WTC11 (cell line): ENCODE measurements at regions not wholly inside any gene's neighbourhood (a gene's known extent, or its start where the extent isn't known, plus 50 kb on each side); places are given as distances from the start of the nearest gene placed in this dataset.

ENCODE experiments used
- ATAC-seq: fragments of 200-7000 bp; cut with Tn5 transposase; 2 replicates; pipeline ENCODE4 v1.10.0; 2021; ENCODE audit warnings: mild to moderate bottlenecking, moderate library complexity
- CTCF ChIA-PET: fragments of 300-600 bp; sonication (Branson Sonifier 250); formaldehyde crosslinking; loops from one replicate; lab custom pipeline; 2021; ENCODE audit warnings: antibody characterized with exemption; lab: Charles Lee
- POLR2A ChIA-PET: fragments of 350-600 bp; sonication (Branson Sonifier 250); formaldehyde crosslinking; loops from one replicate; lab custom pipeline; 2021; ENCODE audit warnings: antibody characterized with exemption; lab: Charles Lee
- DNase-seq: peaks from one replicate; pipeline ENCODE4 v3.0.0; 2021; ENCODE audit warnings: low spot score
- H3K27ac Mint-ChIP-seq: 2 replicates; pipeline ENCODE4 v1.8.0; 2021; ENCODE audit warnings: mixed read lengths
- H3K27me3 Mint-ChIP-seq: 2 replicates; pipeline ENCODE4 v1.8.0; 2021; ENCODE audit warnings: low read depth, mild to moderate bottlenecking, moderate library complexity, mixed read lengths
- H3K36me3 Mint-ChIP-seq: 2 replicates; pipeline ENCODE4 v1.8.0; 2021; ENCODE audit warnings: mixed read lengths
- H3K4me1 Mint-ChIP-seq: 2 replicates; pipeline ENCODE4 v1.8.0; 2022; ENCODE audit warnings: mixed read lengths
- H3K4me3 Mint-ChIP-seq: 2 replicates; pipeline ENCODE4 v1.8.0; 2021; ENCODE audit warnings: mild to moderate bottlenecking, moderate library complexity, mixed read lengths
- H3K9me3 Mint-ChIP-seq: 2 replicates; pipeline ENCODE4 v1.8.0; 2021; ENCODE audit warnings: mixed read lengths
- ATF6 ChIP-seq: sonication (generic); formaldehyde crosslinking; IDR thresholded peaks from 2 replicates; pipeline ENCODE4 v1.8.1; 2023; ENCODE audit warnings: mild to moderate bottlenecking, missing genetic modification reagents
- ERG ChIP-seq: fragments of 250-450 bp; sonication (Bioruptor Pico); IDR thresholded peaks from 2 replicates; pipeline ENCODE4 v1.8.0; 2021; ENCODE audit warnings: mild to moderate bottlenecking
- IRF1 ChIP-seq: sonication (generic); formaldehyde crosslinking; IDR thresholded peaks from 2 replicates; pipeline ENCODE4 v1.8.0; 2023; ENCODE audit warnings: missing genetic modification reagents
- IRF2 ChIP-seq: sonication (generic); formaldehyde crosslinking; IDR thresholded peaks from 2 replicates; pipeline ENCODE4 v1.8.0; 2022; ENCODE audit warnings: low read depth, missing genetic modification reagents, borderline replicate concordance
- JAZF1 ChIP-seq: fragments of 250-450 bp; sonication (Bioruptor Pico); IDR thresholded peaks from 2 replicates; pipeline ENCODE4 v1.9.0; 2021; ENCODE audit warnings: moderate library complexity, mild to moderate bottlenecking, inconsistent platforms
- NFYB ChIP-seq: sonication (generic); formaldehyde crosslinking; conservative IDR thresholded peaks from 2 replicates; pipeline ENCODE4 v1.8.0; 2022; ENCODE audit warnings: low read depth, missing genetic modification reagents
- RELA ChIP-seq: sonication (generic); formaldehyde crosslinking; IDR thresholded peaks from 2 replicates; pipeline ENCODE4 v1.8.1; 2022; ENCODE audit warnings: missing genetic modification reagents, mild to moderate bottlenecking, borderline replicate concordance
- RORB ChIP-seq: fragments of 250-450 bp; sonication (Bioruptor Pico); IDR thresholded peaks from 2 replicates; pipeline ENCODE4 v1.9.0; 2021; ENCODE audit warnings: mild to moderate bottlenecking
- ZMAT4 ChIP-seq: fragments of 250-450 bp; sonication (Bioruptor Pico); IDR thresholded peaks from 2 replicates; pipeline ENCODE4 v1.9.0; 2021; ENCODE audit warnings: mild to moderate bottlenecking
- ZNF281 ChIP-seq: sonication (generic); formaldehyde crosslinking; IDR thresholded peaks from 2 replicates; pipeline ENCODE4 v1.8.0; 2023; ENCODE audit warnings: mild to moderate bottlenecking, missing genetic modification reagents
- ZSCAN18 ChIP-seq: fragments of 250-450 bp; sonication (Bioruptor Pico); IDR thresholded peaks from 2 replicates; pipeline ENCODE4 v2.1.2; 2022; ENCODE audit warnings: mild to moderate bottlenecking, moderate library complexity

- CTCF ChIA-PET, result interaction anchor here (0.9 to 4.5 kb wide), 2 partner anchors 148 to 506 kb away, joined by 3 to 126 read pairs; partner anchors contain the start of gene THBD
- TF ChIP-seq ZMAT4 (CRISPR knock-in tag) (no peak), ZSCAN18 (CRISPR knock-in tag) (no peak), NFYB (CRISPR knock-in tag) (no peak)
- Mint-ChIP-seq H3K27ac (no peak overlapping the region), H3K27me3 (no peaks in the 10 kb centered on the region; the same call in 1 of the 2 replicates), H3K4me1 (no peaks in the 10 kb centered on the region), H3K36me3 (peaks cover 4% of the 10 kb centered on the region; the same call in 1 of the 2 replicates), H3K4me3 (no peak overlapping the region), H3K9me3 (peaks cover 18% of the 10 kb centered on the region)
- POLR2A ChIA-PET, result no interaction called here
- DNase-seq (no peak), ATAC-seq (no peak)
These were observed 111.7 kb upstream of the CD93 start for GRCh38 chr20:23197836-23198235.

- no peak overlapping the region for H3K4me3 Mint-ChIP-seq
- DNase-seq (no peak), ATAC-seq (no peak)
- peaks cover 4% of the 10 kb centered on the region; the same call in 1 of the 2 replicates for H3K36me3 Mint-ChIP-seq
- no peaks in the 10 kb centered on the region for H3K27me3 Mint-ChIP-seq
- CTCF ChIA-PET, result no interaction called here
- TF ChIP-seq JAZF1 (CRISPR knock-in tag) (no peak), IRF2 (no peak), RELA (CRISPR knock-in tag) (no peak), IRF1 (CRISPR knock-in tag) (no peak), ZSCAN18 (CRISPR knock-in tag) (no peak), ZNF281 (no peak), ZMAT4 (CRISPR knock-in tag) (no peak), ERG (no peak), RORB (CRISPR knock-in tag) (no peak), ATF6 (no peak)
- TF ChIP-seq, all 79 proteins: peak for 0
- POLR2A ChIA-PET, result no interaction called here
- Mint-ChIP-seq H3K27ac (no peak overlapping the region), H3K4me1 (no peaks in the 10 kb centered on the region), H3K9me3 (peaks cover 18% of the 10 kb centered on the region)
These were observed 109.5 kb upstream of the CD93 start for GRCh38 chr20:23195636-23196035.
